HG03575 (cell line): ENCODE measurements at regions not wholly inside any gene's neighbourhood (a gene's known extent, or its start where the extent isn't known, plus 50 kb on each side); places are given as distances from the start of the nearest gene placed in this dataset.

Experiments
- ATAC-seq: cut with Tn5 transposase; IDR thresholded peaks from one replicate; pipeline ENCODE4 v1.9.1; 2021; ENCODE audit not compliant: unreplicated experiment, insufficient number of reproducible peaks, low FRiP score; ENCODE audit errors: extremely low read depth

GRCh38 chr19:27654266-27654990, 1558.5 kb downstream of the UQCRFS1 start:
- no peak for ATAC-seq

- ATAC-seq, result no peak
Observed at GRCh38 chr19:27652796-27653195, 1560.2 kb downstream of the UQCRFS1 start.

GRCh38 chr19:27652281-27652680, 1560.7 kb downstream of the UQCRFS1 start:
- no peak for ATAC-seq

- ATAC-seq, result no peak
Observed at GRCh38 chr19:27647423-27647822, 1565.5 kb downstream of the UQCRFS1 start.

GRCh38 chr19:27635401-27635800, 1577.5 kb downstream of the UQCRFS1 start:
- ATAC-seq, result no peak

GRCh38 chr19:27618006-27618405, 1594.9 kb downstream of the UQCRFS1 start:
- no peak for ATAC-seq

- ATAC-seq, result no peak
Observed at GRCh38 chr19:27580906-27581305, 1632.0 kb downstream of the UQCRFS1 start.
